ENCODE measurements at regions not wholly inside any gene's neighbourhood (a gene's known extent, or its start where the extent isn't known, plus 50 kb on each side); places are given as distances from the start of the nearest gene placed in this dataset.

DNA sequence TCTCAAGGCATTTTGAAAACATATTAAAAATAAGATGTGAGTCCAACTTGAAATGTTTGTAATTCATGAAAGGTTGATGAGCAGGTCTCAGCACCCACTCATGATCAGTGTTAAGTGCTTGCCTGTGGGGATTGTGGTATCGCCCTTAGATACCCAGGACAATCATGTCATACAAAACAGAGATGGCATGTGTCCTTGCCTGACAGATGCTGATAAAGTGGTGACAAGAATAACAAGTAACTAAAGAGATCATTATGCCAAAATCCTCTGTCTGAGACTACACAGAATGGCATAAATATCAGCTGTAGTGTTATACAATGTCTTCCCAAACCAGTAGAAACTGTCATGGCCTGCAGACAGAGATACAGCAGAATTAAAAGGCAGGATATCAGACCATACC lies 930.3 kb downstream of the SUCLG1 start:
- no peak for TF ChIP-seq EZH2 (IDR thresholded peaks at IDR 0.05; ENCODE audit: borderline replicate concordance, low read depth, low read length, severe bottlenecking)
- TF ChIP-seq, protein P1, sequence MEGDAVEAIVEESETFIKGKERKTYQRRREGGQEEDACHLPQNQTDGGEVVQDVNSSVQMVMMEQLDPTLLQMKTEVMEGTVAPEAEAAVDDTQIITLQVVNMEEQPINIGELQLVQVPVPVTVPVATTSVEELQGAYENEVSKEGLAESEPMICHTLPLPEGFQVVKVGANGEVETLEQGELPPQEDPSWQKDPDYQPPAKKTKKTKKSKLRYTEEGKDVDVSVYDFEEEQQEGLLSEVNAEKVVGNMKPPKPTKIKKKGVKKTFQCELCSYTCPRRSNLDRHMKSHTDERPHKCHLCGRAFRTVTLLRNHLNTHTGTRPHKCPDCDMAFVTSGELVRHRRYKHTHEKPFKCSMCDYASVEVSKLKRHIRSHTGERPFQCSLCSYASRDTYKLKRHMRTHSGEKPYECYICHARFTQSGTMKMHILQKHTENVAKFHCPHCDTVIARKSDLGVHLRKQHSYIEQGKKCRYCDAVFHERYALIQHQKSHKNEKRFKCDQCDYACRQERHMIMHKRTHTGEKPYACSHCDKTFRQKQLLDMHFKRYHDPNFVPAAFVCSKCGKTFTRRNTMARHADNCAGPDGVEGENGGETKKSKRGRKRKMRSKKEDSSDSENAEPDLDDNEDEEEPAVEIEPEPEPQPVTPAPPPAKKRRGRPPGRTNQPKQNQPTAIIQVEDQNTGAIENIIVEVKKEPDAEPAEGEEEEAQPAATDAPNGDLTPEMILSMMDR (IDR thresholded peaks at IDR 0.05; ENCODE audit: borderline replicate concordance, extremely low read depth, low read length, poor library complexity, severe bottlenecking): no peak
